Left renal cortex interstitium (tissue), 4 donors: ENCODE measurements at regions not wholly inside any gene's neighbourhood (a gene's known extent, or its start where the extent isn't known, plus 50 kb on each side); places are given as distances from the start of the nearest gene placed in this dataset.
A peak's percentile ranks its signal among the peaks of the same experiment; 100 is the strongest.
"Not testable (repeated sequence)": the region's sequence is repeated elsewhere in the genome, so short reads cannot be mapped to it uniquely, and the experiment has no call there.

ENCODE experiments used
- DNase-seq, 4 donors: peaks; one replicate each; pipeline ENCODE4 v3.0.0-alpha.2; 2013; ENCODE audit warnings: low read depth in 4 of 4, low spot score in 2 of 4, missing footprints in 1 of 4

GRCh38 chr3:146382386-146382785 lies 87.0 kb downstream of the PLSCR2 start:
- DNase-seq, result no peak

- no peak for DNase-seq
Observed at GRCh38 chr3:146380046-146380445, 89.3 kb downstream of the PLSCR2 start.

GRCh38 chr3:146375219-146375618 lies 94.1 kb downstream of the PLSCR2 start:
- DNase-seq, result no peak

GRCh38 chr3:146374146-146374545 lies 95.2 kb downstream of the PLSCR2 start:
- DNase-seq, result no peak

- DNase-seq, result no peak
Observed at GRCh38 chr3:146371902-146372301, 97.5 kb downstream of the PLSCR2 start.

- DNase-seq, result no peak
Observed at GRCh38 chr3:146368882-146369523, 100.4 kb downstream of the PLSCR2 start.

GRCh38 chr3:146359841-146360240 lies 108.9 kb upstream of the PLSCR4 start:
- DNase-seq, result no peak

- DNase-seq, result not testable (repeated sequence)
Observed at GRCh38 chr3:146354421-146354820, 103.5 kb upstream of the PLSCR4 start.

GRCh38 chr3:146350852-146351251 lies 99.9 kb upstream of the PLSCR4 start:
- DNase-seq, result no peak

- DNase-seq, result no peak
Observed at GRCh38 chr3:146345900-146346299, 95.0 kb upstream of the PLSCR4 start.

- DNase-seq, result peak in 2 of 4 donors; percentile 5 to 37
Observed at GRCh38 chr3:146343551-146343950, 92.6 kb upstream of the PLSCR4 start.

- peak in 2 of 4 donors; percentile 13 to 29 for DNase-seq
Observed at GRCh38 chr3:146342989-146343388, 92.1 kb upstream of the PLSCR4 start.

GRCh38 chr3:146339349-146339748 lies 88.4 kb upstream of the PLSCR4 start:
- peak in 1 of 4 donors; percentile 2 for DNase-seq

GRCh38 chr3:146337991-146338390 lies 87.1 kb upstream of the PLSCR4 start:
- no peak for DNase-seq

- DNase-seq, result no peak
Observed at GRCh38 chr3:146335386-146335785, 84.5 kb upstream of the PLSCR4 start.

- DNase-seq, result no peak
Observed at GRCh38 chr3:146334151-146334550, 83.2 kb upstream of the PLSCR4 start.

- no peak for DNase-seq
Observed at GRCh38 chr3:146331967-146332366, 81.1 kb upstream of the PLSCR4 start.

- DNase-seq, result peak in 2 of 4 donors; percentile 22 to 31
Observed at GRCh38 chr3:146326875-146327543, 76.1 kb upstream of the PLSCR4 start.

GRCh38 chr3:146325170-146325569 lies 74.3 kb upstream of the PLSCR4 start:
- no peak for DNase-seq

GRCh38 chr3:146322216-146322817 lies 71.4 kb upstream of the PLSCR4 start:
- DNase-seq, result no peak

GRCh38 chr3:146314871-146315270 lies 64.0 kb upstream of the PLSCR4 start:
- no peak for DNase-seq

GRCh38 chr3:146313746-146314111 lies 62.8 kb upstream of the PLSCR4 start:
- no peak for DNase-seq
